Suprapubic skin (tissue), 4 donors: ENCODE measurements at regions not wholly inside any gene's neighbourhood (a gene's known extent, or its start where the extent isn't known, plus 50 kb on each side); places are given as distances from the start of the nearest gene placed in this dataset.

Source experiments
- EP300 ChIP-seq: sonication (generic); formaldehyde crosslinking; IDR thresholded peaks from one replicate; pipeline ENCODE4 v1.6.1; 2017; ENCODE audit warnings: antibody characterized with exemption
- POLR2AphosphoS5 ChIP-seq, 3 donors: sonication (generic); formaldehyde crosslinking; IDR thresholded peaks; one replicate each; pipeline ENCODE4 v1.6.1; 2017; ENCODE audit warnings: antibody characterized with exemption in 3 of 3
- TF ChIP-seq, protein P1 (sequence below), 2 donors: fragments of 200-600 bp in 1 of 2; fragments of 450-650 bp in 1 of 2; sonication (generic) in 1 of 2; IDR thresholded peaks; one replicate each; pipeline ENCODE4 v1.5.1; 2016 to 2019; ENCODE audit warnings: antibody characterized with exemption in 2 of 2, mild to moderate bottlenecking in 1 of 2, moderate library complexity in 1 of 2

DNA sequence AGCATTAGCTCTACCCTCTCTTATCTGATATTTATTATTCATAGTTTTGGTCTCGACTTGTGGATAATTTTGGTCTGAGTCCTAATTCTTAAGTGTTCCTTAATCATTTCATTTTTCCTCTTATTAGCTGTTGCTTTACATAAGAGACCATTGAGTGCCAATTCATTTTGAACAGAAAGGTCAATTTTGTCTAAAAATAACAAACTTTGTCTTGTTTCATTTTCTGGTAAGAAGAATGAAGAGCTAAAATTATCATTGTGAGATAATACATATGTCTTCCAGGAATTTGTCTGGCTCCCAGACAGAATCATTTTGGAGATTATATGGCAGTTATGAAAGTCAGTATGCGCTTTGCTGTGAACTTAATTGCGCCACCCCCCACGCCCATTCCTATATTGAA is 1471.8 kb downstream of the PCDH7 start:
- TF ChIP-seq, protein P1, sequence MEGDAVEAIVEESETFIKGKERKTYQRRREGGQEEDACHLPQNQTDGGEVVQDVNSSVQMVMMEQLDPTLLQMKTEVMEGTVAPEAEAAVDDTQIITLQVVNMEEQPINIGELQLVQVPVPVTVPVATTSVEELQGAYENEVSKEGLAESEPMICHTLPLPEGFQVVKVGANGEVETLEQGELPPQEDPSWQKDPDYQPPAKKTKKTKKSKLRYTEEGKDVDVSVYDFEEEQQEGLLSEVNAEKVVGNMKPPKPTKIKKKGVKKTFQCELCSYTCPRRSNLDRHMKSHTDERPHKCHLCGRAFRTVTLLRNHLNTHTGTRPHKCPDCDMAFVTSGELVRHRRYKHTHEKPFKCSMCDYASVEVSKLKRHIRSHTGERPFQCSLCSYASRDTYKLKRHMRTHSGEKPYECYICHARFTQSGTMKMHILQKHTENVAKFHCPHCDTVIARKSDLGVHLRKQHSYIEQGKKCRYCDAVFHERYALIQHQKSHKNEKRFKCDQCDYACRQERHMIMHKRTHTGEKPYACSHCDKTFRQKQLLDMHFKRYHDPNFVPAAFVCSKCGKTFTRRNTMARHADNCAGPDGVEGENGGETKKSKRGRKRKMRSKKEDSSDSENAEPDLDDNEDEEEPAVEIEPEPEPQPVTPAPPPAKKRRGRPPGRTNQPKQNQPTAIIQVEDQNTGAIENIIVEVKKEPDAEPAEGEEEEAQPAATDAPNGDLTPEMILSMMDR (IDR thresholded peaks at IDR 0.05) = no peak
- TF ChIP-seq POLR2AphosphoS5 (IDR thresholded peaks at IDR 0.05) (no peak), EP300 (no peak)
